Omental fat pad (tissue), 3 donors: ENCODE measurements at regions not wholly inside any gene's neighbourhood (a gene's known extent, or its start where the extent isn't known, plus 50 kb on each side); places are given as distances from the start of the nearest gene placed in this dataset.

Source experiments
- ATAC-seq: fragments of 150-250 bp; one replicate; pipeline ENCODE4 v1.9.1; 2016; ENCODE audit warnings: mild to moderate bottlenecking, moderate library complexity; ENCODE audit not compliant: low FRiP score
- DNase-seq: peaks from one replicate; pipeline ENCODE4 v3.0.0-alpha.2; 2019; ENCODE audit warnings: low spot score
- TF ChIP-seq, protein P1 (sequence below), 3 donors: fragments of 450-650 bp; IDR thresholded peaks; one replicate each; pipeline ENCODE4 v1.5.1; 2016 to 2017; ENCODE audit warnings: antibody characterized with exemption in 3 of 3, mild to moderate bottlenecking in 3 of 3, moderate library complexity in 2 of 3

DNA sequence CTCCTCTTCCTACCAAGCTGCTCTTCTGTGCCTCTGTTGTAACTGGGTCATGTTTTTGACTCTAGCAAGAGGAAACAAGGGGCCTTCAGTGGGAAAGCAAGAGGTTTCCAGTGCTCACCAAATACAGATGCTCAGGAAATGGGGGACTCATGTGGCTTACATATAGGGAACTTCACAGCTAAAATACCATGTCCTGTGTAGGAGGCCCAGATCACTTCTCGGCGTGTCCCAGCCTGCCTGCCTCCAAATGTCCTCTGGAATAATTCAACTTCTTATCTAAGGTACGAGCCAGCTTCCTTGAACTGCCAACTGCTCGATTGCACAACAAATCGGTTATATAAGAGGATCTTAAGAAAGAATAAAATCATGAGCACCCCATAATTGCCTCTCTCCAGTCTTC is 161.3 kb downstream of the KIT start:
- TF ChIP-seq, protein P1, sequence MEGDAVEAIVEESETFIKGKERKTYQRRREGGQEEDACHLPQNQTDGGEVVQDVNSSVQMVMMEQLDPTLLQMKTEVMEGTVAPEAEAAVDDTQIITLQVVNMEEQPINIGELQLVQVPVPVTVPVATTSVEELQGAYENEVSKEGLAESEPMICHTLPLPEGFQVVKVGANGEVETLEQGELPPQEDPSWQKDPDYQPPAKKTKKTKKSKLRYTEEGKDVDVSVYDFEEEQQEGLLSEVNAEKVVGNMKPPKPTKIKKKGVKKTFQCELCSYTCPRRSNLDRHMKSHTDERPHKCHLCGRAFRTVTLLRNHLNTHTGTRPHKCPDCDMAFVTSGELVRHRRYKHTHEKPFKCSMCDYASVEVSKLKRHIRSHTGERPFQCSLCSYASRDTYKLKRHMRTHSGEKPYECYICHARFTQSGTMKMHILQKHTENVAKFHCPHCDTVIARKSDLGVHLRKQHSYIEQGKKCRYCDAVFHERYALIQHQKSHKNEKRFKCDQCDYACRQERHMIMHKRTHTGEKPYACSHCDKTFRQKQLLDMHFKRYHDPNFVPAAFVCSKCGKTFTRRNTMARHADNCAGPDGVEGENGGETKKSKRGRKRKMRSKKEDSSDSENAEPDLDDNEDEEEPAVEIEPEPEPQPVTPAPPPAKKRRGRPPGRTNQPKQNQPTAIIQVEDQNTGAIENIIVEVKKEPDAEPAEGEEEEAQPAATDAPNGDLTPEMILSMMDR (IDR thresholded peaks at IDR 0.05), result no peak
- no peak for ATAC-seq
- DNase-seq, result no peak

- TF ChIP-seq, protein P1 (IDR thresholded peaks at IDR 0.05), result no peak
- ATAC-seq (no peak), DNase-seq (no peak)
Measured at GRCh38 chr4:54818481-54818880, 160.7 kb downstream of the KIT start.

DNA sequence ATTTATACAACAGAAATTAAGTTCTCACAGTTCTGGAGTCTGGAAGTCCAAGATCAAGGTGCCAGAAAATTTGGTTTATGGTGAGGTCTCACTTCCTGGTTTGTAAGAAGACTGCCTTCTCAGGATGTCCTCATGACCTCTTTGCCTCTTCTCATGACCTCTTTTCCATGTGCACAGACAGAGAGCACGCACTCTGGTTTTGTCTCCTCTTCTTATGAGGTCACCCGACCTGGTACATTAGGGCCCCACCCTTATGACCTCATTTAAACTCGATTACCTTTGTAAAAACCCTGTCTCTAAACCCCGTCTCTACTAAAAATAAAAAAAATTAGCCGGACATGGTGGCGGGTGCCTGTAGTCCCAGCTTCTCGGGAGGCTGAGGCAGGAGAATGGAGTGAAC is 155.9 kb downstream of the KIT start:
- DNase-seq, result no peak
- TF ChIP-seq, protein P1 (IDR thresholded peaks at IDR 0.05), result no peak
- ATAC-seq, result no peak

GRCh38 chr4:54806351-54806750 is 148.6 kb downstream of the KIT start:
- TF ChIP-seq, protein P1 (IDR thresholded peaks at IDR 0.05), result no peak
- ATAC-seq (no peak), DNase-seq (no peak)

- DNase-seq (no peak), ATAC-seq (no peak)
- TF ChIP-seq, protein P1 (IDR thresholded peaks at IDR 0.05), result no peak
Measured at GRCh38 chr4:54802336-54802735, 144.6 kb downstream of the KIT start.

GRCh38 chr4:54800831-54801530 is 143.2 kb downstream of the KIT start:
- ATAC-seq (no peak), DNase-seq (no peak)
- TF ChIP-seq, protein P1 (IDR thresholded peaks at IDR 0.05), result no peak

DNA sequence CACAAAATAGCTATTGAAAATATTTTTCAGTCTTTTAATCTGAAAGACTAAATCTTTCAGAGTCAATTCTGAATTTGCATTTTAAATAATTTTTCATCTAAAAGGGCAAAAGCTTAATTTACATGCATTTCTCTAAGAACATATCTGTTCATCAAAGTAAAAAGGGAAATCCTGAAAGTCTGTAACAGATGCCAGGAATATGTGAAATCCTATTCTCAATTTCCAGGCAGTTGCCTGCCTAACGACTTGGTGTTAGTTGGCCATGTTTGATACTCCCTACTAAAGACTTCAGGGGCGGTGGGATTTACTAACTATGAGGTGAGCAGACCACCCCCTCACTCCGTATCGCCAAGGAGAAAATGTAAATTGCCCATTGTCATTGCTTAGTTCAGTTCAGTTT is 136.8 kb downstream of the KIT start:
- no peak for ATAC-seq
- TF ChIP-seq, protein P1 (IDR thresholded peaks at IDR 0.05), result no peak
- no peak for DNase-seq
